ENCODE measurements at regions not wholly inside any gene's neighbourhood (a gene's known extent, or its start where the extent isn't known, plus 50 kb on each side); places are given as distances from the start of the nearest gene placed in this dataset.

DNA sequence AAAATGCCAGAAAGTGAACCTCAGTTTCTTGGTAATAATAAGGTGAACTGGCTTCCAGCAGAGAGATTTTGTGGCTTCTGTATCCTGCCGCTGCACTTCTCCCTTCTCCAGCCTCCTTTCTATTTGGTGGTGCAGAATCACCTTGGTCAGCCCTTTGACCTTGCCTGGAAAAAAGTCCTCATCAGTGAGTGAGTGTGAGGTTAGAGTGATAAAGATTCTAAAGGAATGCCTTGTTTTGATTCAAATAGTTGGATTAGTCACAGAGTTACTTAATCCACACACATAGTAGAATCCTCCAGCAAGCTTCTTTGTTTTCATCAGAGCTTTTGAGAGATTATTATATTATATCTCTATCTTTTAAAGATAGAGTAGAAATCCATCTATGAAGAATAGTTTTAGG, 140.9 kb downstream of the KCNRG start:
- no peak overlapping the region for H3K27ac ChIP-seq (ENCODE audit: extremely low read depth, low read depth, low read length)
- CTCF ChIA-PET, result no interaction called here
- H3K9me3 ChIP-seq (ENCODE audit: control insufficient read depth, insufficient read depth, low read depth, low read length), result no peaks in the 10 kb centered on the region
- H3K36me3 ChIP-seq (ENCODE audit: control insufficient read depth in 2 of 2, insufficient read depth in 1 of 2, low read length in 2 of 2), result no peaks in the 10 kb centered on the region
- H3K4me1 ChIP-seq (ENCODE audit: control insufficient read depth, insufficient read depth, low read length), result no peaks in the 10 kb centered on the region
- POLR2A ChIA-PET, result no interaction called here
- TF ChIP-seq, protein P1, sequence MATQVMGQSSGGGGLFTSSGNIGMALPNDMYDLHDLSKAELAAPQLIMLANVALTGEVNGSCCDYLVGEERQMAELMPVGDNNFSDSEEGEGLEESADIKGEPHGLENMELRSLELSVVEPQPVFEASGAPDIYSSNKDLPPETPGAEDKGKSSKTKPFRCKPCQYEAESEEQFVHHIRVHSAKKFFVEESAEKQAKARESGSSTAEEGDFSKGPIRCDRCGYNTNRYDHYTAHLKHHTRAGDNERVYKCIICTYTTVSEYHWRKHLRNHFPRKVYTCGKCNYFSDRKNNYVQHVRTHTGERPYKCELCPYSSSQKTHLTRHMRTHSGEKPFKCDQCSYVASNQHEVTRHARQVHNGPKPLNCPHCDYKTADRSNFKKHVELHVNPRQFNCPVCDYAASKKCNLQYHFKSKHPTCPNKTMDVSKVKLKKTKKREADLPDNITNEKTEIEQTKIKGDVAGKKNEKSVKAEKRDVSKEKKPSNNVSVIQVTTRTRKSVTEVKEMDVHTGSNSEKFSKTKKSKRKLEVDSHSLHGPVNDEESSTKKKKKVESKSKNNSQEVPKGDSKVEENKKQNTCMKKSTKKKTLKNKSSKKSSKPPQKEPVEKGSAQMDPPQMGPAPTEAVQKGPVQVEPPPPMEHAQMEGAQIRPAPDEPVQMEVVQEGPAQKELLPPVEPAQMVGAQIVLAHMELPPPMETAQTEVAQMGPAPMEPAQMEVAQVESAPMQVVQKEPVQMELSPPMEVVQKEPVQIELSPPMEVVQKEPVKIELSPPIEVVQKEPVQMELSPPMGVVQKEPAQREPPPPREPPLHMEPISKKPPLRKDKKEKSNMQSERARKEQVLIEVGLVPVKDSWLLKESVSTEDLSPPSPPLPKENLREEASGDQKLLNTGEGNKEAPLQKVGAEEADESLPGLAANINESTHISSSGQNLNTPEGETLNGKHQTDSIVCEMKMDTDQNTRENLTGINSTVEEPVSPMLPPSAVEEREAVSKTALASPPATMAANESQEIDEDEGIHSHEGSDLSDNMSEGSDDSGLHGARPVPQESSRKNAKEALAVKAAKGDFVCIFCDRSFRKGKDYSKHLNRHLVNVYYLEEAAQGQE (tag by site-specific recombination; IDR thresholded peaks at IDR 0.05), result no peak
- TF ChIP-seq, protein P2, sequence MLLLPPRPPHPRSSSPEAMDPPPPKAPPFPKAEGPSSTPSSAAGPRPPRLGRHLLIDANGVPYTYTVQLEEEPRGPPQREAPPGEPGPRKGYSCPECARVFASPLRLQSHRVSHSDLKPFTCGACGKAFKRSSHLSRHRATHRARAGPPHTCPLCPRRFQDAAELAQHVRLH (tag by site-specific recombination; IDR thresholded peaks at IDR 0.05), result no peak
- TF ChIP-seq ZNF140 (tag by site-specific recombination; IDR thresholded peaks at IDR 0.05) (no peak), ZNF830 (tag by site-specific recombination; IDR thresholded peaks at IDR 0.05; ENCODE audit: low read depth) (no peak), KLF1 (tag by site-specific recombination; IDR thresholded peaks at IDR 0.05) (no peak), ZNF155 (tag by site-specific recombination; IDR thresholded peaks at IDR 0.05) (no peak), ZNF404 (tag by site-specific recombination; IDR thresholded peaks at IDR 0.05) (no peak), RBAK (tag by site-specific recombination; IDR thresholded peaks at IDR 0.05) (no peak), BCL11B (tag by site-specific recombination; IDR thresholded peaks at IDR 0.05; ENCODE audit: low read depth) (no peak), ZNF221 (tag by site-specific recombination; IDR thresholded peaks at IDR 0.05; ENCODE audit: borderline replicate concordance) (no peak), GLI2 (tag by site-specific recombination; IDR thresholded peaks at IDR 0.05; ENCODE audit: borderline replicate concordance, low read depth) (no peak), ZNF223 (tag by site-specific recombination; IDR thresholded peaks at IDR 0.05) (no peak)
- TF ChIP-seq, protein P3, sequence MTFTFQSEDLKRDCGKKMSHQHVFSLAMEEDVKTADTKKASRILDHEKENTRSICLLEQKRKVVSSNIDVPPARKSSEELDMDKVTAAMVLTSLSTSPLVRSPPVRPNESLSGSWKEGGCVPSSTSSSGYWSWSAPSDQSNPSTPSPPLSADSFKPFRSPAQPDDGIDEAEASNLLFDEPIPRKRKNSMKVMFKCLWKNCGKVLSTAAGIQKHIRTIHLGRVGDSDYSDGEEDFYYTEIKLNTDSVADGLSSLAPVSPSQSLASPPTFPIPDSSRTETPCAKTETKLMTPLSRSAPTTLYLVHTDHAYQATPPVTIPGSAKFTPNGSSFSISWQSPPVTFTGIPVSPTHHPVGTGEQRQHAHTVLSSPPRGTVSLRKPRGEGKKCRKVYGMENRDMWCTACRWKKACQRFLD (tag by site-specific recombination; IDR thresholded peaks at IDR 0.05), result no peak
- no peak overlapping the region for H3K4me3 ChIP-seq (ENCODE audit: low read depth, low read length)

DNA sequence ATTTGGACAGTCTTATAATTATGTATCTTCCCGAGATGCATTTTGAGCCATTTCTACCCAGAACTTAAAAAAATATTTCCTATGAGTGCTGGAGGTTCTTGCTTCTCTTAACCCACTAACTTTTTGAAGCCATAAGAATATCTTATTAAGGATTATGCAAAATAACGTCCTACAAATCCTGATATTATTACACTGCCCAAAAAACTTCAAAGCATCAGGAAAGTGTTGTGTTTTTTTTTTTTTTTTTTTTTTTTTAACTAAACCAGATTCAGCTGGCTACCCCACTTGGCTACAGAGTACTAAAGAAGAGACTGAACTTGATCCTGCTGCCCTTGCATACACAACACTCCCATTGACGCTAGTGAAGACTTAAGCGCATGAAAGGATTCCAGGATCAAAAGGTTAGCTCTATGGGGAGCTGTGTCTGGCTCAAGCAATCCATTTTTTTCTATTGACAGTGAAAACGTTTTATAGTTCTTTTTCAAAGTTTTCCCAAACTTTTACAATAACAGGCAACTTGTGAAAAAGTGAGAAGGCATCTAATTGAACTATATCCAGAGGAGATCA, 141.4 kb downstream of the KCNRG start:
- H3K4me3 ChIP-seq (ENCODE audit: low read depth, low read length), result no peak overlapping the region
- TF ChIP-seq, protein P4, sequence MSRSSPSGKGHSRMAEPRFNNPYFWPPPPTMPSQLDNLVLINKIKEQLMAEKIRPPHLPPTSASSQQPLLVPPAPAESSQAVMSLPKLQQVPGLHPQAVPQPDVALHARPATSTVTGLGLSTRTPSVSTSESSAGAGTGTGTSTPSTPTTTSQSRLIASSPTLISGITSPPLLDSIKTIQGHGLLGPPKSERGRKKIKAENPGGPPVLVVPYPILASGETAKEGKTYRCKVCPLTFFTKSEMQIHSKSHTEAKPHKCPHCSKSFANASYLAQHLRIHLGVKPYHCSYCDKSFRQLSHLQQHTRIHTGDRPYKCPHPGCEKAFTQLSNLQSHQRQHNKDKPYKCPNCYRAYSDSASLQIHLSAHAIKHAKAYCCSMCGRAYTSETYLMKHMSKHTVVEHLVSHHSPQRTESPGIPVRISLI (tag by site-specific recombination; IDR thresholded peaks at IDR 0.05), result 0 out of 2 replicates have a peak, but pooled peaks have one; percentile 66
- TF ChIP-seq ZNF366 (tag by site-specific recombination; conservative IDR thresholded peaks at IDR 0.05), result no peak
- ChIA-PET POLR2A (no interaction called here), CTCF (no interaction called here)
- no peak overlapping the region for H3K27ac ChIP-seq (ENCODE audit: extremely low read depth, low read depth, low read length)
- H3K9me3 ChIP-seq (ENCODE audit: control insufficient read depth, insufficient read depth, low read depth, low read length), result no peaks in the 10 kb centered on the region
- no peaks in the 10 kb centered on the region for H3K4me1 ChIP-seq (ENCODE audit: control insufficient read depth, insufficient read depth, low read length)
- no peaks in the 10 kb centered on the region for H3K36me3 ChIP-seq (ENCODE audit: control insufficient read depth in 2 of 2, insufficient read depth in 1 of 2, low read length in 2 of 2)

Measured in HEK293 (cell line).